ENCODE measurements at regions not wholly inside any gene's neighbourhood (a gene's known extent, or its start where the extent isn't known, plus 50 kb on each side); places are given as distances from the start of the nearest gene placed in this dataset.
"Not testable (repeated sequence)": the region's sequence is repeated elsewhere in the genome, so short reads cannot be mapped to it uniquely, and the experiment has no call there.

GRCh38 chr14:106235356-106236159 lies 709.2 kb downstream of the TMEM121 start:
- 48 to 55% (median 55%) methylated on average over 10 of the region's 10 CpGs for WGBS, 3 donors
- no peak overlapping the region for H3K4me3 ChIP-seq
- TF ChIP-seq CTCF (IDR thresholded peaks at IDR 0.05): no peak
- no peaks in the 10 kb centered on the region for H3K4me1 ChIP-seq
- no peak for DNase-seq
- intact Hi-C loops (cut with DNase I): no loop called here
- H3K27ac ChIP-seq: no peak overlapping the region
- H3K27me3 ChIP-seq (ENCODE audit: insufficient read depth in 3 of 3, low read length in 2 of 3): peaks cover 0 to 2% (median 0%) of the 10 kb centered on the region in 3 donors
- H3K36me3 ChIP-seq (ENCODE audit: insufficient read depth in 1 of 2, low read depth in 1 of 2): no peaks in the 10 kb centered on the region
- no peaks in the 10 kb centered on the region for H3K9me3 ChIP-seq
- ATAC-seq: no peak

- H3K27me3 ChIP-seq (ENCODE audit: insufficient read depth in 3 of 3, low read length in 2 of 3): no peaks in the 10 kb centered on the region
- 31 to 36% (median 32%) methylated on average over 6 of the region's 6 CpGs for WGBS, 3 donors
- TF ChIP-seq CTCF (IDR thresholded peaks at IDR 0.05): no peak
- H3K4me3 ChIP-seq: no peak overlapping the region
- H3K27ac ChIP-seq: no peak overlapping the region
- no peaks in the 10 kb centered on the region for H3K4me1 ChIP-seq
- H3K36me3 ChIP-seq (ENCODE audit: insufficient read depth in 1 of 2, low read depth in 1 of 2): no peaks in the 10 kb centered on the region
- ATAC-seq: no peak
- no peaks in the 10 kb centered on the region for H3K9me3 ChIP-seq
- intact Hi-C loops (cut with DNase I): no loop called here
- no peak for DNase-seq
Measured at GRCh38 chr14:106248321-106249192, 722.2 kb downstream of the TMEM121 start.

GRCh38 chr14:106253995-106254394 lies 727.6 kb downstream of the TMEM121 start:
- H3K9me3 ChIP-seq; H3K4me3 ChIP-seq; H3K27me3 ChIP-seq (ENCODE audit: insufficient read depth in 3 of 3, low read length in 2 of 3); H3K27ac ChIP-seq; ATAC-seq; intact Hi-C loops (cut with DNase I); H3K4me1 ChIP-seq; H3K36me3 ChIP-seq (ENCODE audit: insufficient read depth in 1 of 2, low read depth in 1 of 2); DNase-seq: not testable (repeated sequence)
- WGBS, 3 donors: 48 to 49% (median 48%) methylated on average over 5 of the region's 5 CpGs

GRCh38 chr14:106257569-106257994 lies 731.2 kb downstream of the TMEM121 start:
- H3K27ac ChIP-seq; ATAC-seq; H3K4me1 ChIP-seq; H3K36me3 ChIP-seq (ENCODE audit: insufficient read depth in 1 of 2, low read depth in 1 of 2); H3K9me3 ChIP-seq; intact Hi-C loops (cut with DNase I); H3K4me3 ChIP-seq; H3K27me3 ChIP-seq (ENCODE audit: insufficient read depth in 3 of 3, low read length in 2 of 3): not testable (repeated sequence)
- peak in 1 of 2 donors; percentile 26 for DNase-seq
- WGBS, 3 donors: 45 to 51% (median 47%) methylated on average over 16 of the region's 16 CpGs

GRCh38 chr14:106268013-106268727 lies 741.8 kb downstream of the TMEM121 start:
- no peak overlapping the region for H3K27ac ChIP-seq
- 43 to 49% (median 44%) methylated on average over 17 of the region's 17 CpGs for WGBS, 3 donors
- ATAC-seq: no peak

More at GRCh38 chr14:106268013-106268727, 741.8 kb downstream of the TMEM121 start:
- no peak for DNase-seq
- no peaks in the 10 kb centered on the region for H3K9me3 ChIP-seq
- peaks cover 0 to 5% (median 0%) of the 10 kb centered on the region in 3 donors for H3K27me3 ChIP-seq (ENCODE audit: insufficient read depth in 3 of 3, low read length in 2 of 3)
- H3K4me1 ChIP-seq: no peaks in the 10 kb centered on the region
- H3K36me3 ChIP-seq (ENCODE audit: insufficient read depth in 1 of 2, low read depth in 1 of 2): no peaks in the 10 kb centered on the region
- TF ChIP-seq CTCF (IDR thresholded peaks at IDR 0.05): no peak
- no peak overlapping the region for H3K4me3 ChIP-seq
- intact Hi-C loops (cut with DNase I): no loop called here
